Panc1 (cell line): ENCODE measurements at regions not wholly inside any gene's neighbourhood (a gene's known extent, or its start where the extent isn't known, plus 50 kb on each side); places are given as distances from the start of the nearest gene placed in this dataset.

ENCODE experiments used
- POLR2AphosphoS5 ChIP-seq: IDR thresholded peaks from 2 replicates; pipeline ENCODE4 v1.6.1; 2012; ENCODE audit warnings: mild to moderate bottlenecking, low read depth, low read length, moderate library complexity
- SIN3A ChIP-seq: IDR thresholded peaks from 2 replicates; pipeline ENCODE4 v1.6.1; 2012; ENCODE audit warnings: low read depth, mild to moderate bottlenecking, low read length, moderate library complexity, borderline replicate concordance; ENCODE audit not compliant: insufficient read depth
- TF ChIP-seq, protein P1 (sequence below): fragments of 450-650 bp; IDR thresholded peaks from 2 replicates; pipeline ENCODE4 v1.5.1; 2017; ENCODE audit warnings: mild to moderate bottlenecking
- TF ChIP-seq, protein P2 (sequence below), 2 experiments: IDR thresholded peaks; 2 replicates each; pipeline ENCODE4 v1.6.1; 2011 to 2012; ENCODE audit warnings: low read depth in 2 of 2, control low read depth in 1 of 2, low read length in 1 of 2, mild to moderate bottlenecking in 1 of 2, moderate library complexity in 1 of 2; ENCODE audit not compliant: insufficient read depth in 1 of 2

DNA sequence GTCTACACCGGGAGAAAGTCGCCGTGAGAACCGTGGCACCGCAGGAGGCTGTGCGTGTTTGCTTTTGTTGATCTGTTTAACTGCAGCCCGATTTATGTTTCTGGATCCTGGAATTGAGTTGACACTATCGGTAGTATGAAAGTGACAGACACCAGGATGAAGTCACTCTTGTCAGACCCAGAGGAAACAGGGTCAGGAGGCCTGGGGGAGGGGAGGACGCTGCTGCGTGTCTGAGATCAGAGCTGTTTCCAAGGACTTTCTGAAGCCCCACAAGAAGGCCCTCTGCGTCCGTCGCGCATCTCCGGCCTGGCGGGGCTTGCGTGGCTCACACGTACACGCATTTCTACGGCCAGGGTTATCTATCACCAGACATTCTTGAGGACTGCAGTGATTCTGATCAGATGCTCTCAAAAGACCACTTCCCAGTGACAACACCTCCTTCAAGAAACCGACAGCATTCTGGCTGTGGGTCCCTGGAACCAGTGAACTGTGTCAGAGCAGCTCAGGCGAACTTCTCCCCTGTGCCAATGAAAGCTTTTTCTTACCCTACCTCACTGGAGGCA lies 263.4 kb downstream of the ADGRD1 start:
- TF ChIP-seq, protein P1, sequence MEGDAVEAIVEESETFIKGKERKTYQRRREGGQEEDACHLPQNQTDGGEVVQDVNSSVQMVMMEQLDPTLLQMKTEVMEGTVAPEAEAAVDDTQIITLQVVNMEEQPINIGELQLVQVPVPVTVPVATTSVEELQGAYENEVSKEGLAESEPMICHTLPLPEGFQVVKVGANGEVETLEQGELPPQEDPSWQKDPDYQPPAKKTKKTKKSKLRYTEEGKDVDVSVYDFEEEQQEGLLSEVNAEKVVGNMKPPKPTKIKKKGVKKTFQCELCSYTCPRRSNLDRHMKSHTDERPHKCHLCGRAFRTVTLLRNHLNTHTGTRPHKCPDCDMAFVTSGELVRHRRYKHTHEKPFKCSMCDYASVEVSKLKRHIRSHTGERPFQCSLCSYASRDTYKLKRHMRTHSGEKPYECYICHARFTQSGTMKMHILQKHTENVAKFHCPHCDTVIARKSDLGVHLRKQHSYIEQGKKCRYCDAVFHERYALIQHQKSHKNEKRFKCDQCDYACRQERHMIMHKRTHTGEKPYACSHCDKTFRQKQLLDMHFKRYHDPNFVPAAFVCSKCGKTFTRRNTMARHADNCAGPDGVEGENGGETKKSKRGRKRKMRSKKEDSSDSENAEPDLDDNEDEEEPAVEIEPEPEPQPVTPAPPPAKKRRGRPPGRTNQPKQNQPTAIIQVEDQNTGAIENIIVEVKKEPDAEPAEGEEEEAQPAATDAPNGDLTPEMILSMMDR: no peak
- TF ChIP-seq, protein P2, sequence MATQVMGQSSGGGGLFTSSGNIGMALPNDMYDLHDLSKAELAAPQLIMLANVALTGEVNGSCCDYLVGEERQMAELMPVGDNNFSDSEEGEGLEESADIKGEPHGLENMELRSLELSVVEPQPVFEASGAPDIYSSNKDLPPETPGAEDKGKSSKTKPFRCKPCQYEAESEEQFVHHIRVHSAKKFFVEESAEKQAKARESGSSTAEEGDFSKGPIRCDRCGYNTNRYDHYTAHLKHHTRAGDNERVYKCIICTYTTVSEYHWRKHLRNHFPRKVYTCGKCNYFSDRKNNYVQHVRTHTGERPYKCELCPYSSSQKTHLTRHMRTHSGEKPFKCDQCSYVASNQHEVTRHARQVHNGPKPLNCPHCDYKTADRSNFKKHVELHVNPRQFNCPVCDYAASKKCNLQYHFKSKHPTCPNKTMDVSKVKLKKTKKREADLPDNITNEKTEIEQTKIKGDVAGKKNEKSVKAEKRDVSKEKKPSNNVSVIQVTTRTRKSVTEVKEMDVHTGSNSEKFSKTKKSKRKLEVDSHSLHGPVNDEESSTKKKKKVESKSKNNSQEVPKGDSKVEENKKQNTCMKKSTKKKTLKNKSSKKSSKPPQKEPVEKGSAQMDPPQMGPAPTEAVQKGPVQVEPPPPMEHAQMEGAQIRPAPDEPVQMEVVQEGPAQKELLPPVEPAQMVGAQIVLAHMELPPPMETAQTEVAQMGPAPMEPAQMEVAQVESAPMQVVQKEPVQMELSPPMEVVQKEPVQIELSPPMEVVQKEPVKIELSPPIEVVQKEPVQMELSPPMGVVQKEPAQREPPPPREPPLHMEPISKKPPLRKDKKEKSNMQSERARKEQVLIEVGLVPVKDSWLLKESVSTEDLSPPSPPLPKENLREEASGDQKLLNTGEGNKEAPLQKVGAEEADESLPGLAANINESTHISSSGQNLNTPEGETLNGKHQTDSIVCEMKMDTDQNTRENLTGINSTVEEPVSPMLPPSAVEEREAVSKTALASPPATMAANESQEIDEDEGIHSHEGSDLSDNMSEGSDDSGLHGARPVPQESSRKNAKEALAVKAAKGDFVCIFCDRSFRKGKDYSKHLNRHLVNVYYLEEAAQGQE (IDR thresholded peaks at IDR 0.05; ENCODE audit: insufficient read depth in 1 of 2, low read depth in 2 of 2, low read length in 1 of 2): no peak
- no peak for TF ChIP-seq SIN3A
- no peak for TF ChIP-seq POLR2AphosphoS5
